ENCODE measurements at regions not wholly inside any gene's neighbourhood (a gene's known extent, or its start where the extent isn't known, plus 50 kb on each side); places are given as distances from the start of the nearest gene placed in this dataset.

GRCh38 chr5:92889140-92889539 lies 691.9 kb downstream of the NR2F1-AS1 start:
- DNase-seq (ENCODE audit: low spot score), result no peak
- Histone ChIP-seq H3K36me3 (ENCODE audit: insufficient read depth, low read length) (no peaks in the 10 kb centered on the region), H4K20me1 (ENCODE audit: insufficient read depth, low read length) (no peaks in the 10 kb centered on the region), H3K4me1 (ENCODE audit: insufficient read depth, low read length, poor library complexity, severe bottlenecking) (no peaks in the 10 kb centered on the region), H3K4me3 (ENCODE audit: low read depth, low read length, poor library complexity, severe bottlenecking) (no peak overlapping the region), H3K9me2 (ENCODE audit: insufficient read depth, low read length) (no peaks in the 10 kb centered on the region), H2AFZ (ENCODE audit: low read length) (no peak overlapping the region), H3K4me2 (ENCODE audit: low read length) (no peak overlapping the region), H3K9me3 (ENCODE audit: low read length) (no peaks in the 10 kb centered on the region), H3K79me2 (ENCODE audit: insufficient read depth, low read depth, low read length) (no peaks in the 10 kb centered on the region), H3K27ac (ENCODE audit: low read depth, low read length, poor library complexity, severe bottlenecking) (no peak overlapping the region)
- TF ChIP-seq EZH2phosphoT487 (IDR thresholded peaks at IDR 0.05; ENCODE audit: borderline replicate concordance, low read depth, low read length) (no peak), CTCF (conservative IDR thresholded peaks at IDR 0.05; ENCODE audit: low read length) (no peak)
- intact Hi-C loops (cut with micrococcal nuclease; ENCODE audit: unreplicated experiment), result no loop called here
- ChIA-PET CTCF (ENCODE audit: unreplicated experiment) (no interaction called here), POLR2A (interaction anchor here (0.6 kb wide), 1 partner anchor 9 kb away, joined by 3 read pairs; no protein-coding TSS in a partner anchor)
- BruUV-seq (replicated peaks), result no TSS peak

- H3K4me1 ChIP-seq (ENCODE audit: insufficient read depth, low read length, poor library complexity, severe bottlenecking), result no peaks in the 10 kb centered on the region
- no peaks in the 10 kb centered on the region for H3K9me2 ChIP-seq (ENCODE audit: insufficient read depth, low read length)
- no peaks in the 10 kb centered on the region for H3K36me3 ChIP-seq (ENCODE audit: insufficient read depth, low read length)
- BruUV-seq (replicated peaks), result no TSS peak
- no peak overlapping the region for H3K27ac ChIP-seq (ENCODE audit: low read depth, low read length, poor library complexity, severe bottlenecking)
- no peak overlapping the region for H2AFZ ChIP-seq (ENCODE audit: low read length)
- TF ChIP-seq CTCF (conservative IDR thresholded peaks at IDR 0.05; ENCODE audit: low read length) (no peak), EZH2phosphoT487 (IDR thresholded peaks at IDR 0.05; ENCODE audit: borderline replicate concordance, low read depth, low read length) (no peak)
- H3K9me3 ChIP-seq (ENCODE audit: low read length), result no peaks in the 10 kb centered on the region
- intact Hi-C loops (cut with micrococcal nuclease; ENCODE audit: unreplicated experiment), result no loop called here
- ChIA-PET CTCF (ENCODE audit: unreplicated experiment) (no interaction called here), POLR2A (interaction anchor here (1.2 kb wide), 1 partner anchor 12 kb away, joined by 4 read pairs; no protein-coding TSS in a partner anchor)
- H3K4me3 ChIP-seq (ENCODE audit: low read depth, low read length, poor library complexity, severe bottlenecking), result no peak overlapping the region
- no peak overlapping the region for H3K4me2 ChIP-seq (ENCODE audit: low read length)
- DNase-seq (ENCODE audit: low spot score), result no peak
- no peaks in the 10 kb centered on the region for H3K79me2 ChIP-seq (ENCODE audit: insufficient read depth, low read depth, low read length)
- H4K20me1 ChIP-seq (ENCODE audit: insufficient read depth, low read length), result no peaks in the 10 kb centered on the region
Measured at GRCh38 chr5:92887254-92887653, 693.8 kb downstream of the NR2F1-AS1 start.

- Histone ChIP-seq H3K79me2 (ENCODE audit: insufficient read depth, low read depth, low read length) (no peaks in the 10 kb centered on the region), H3K4me1 (ENCODE audit: insufficient read depth, low read length, poor library complexity, severe bottlenecking) (no peaks in the 10 kb centered on the region), H3K4me3 (ENCODE audit: low read depth, low read length, poor library complexity, severe bottlenecking) (no peak overlapping the region), H3K4me2 (ENCODE audit: low read length) (no peak overlapping the region), H3K9me2 (ENCODE audit: insufficient read depth, low read length) (no peaks in the 10 kb centered on the region), H2AFZ (ENCODE audit: low read length) (no peak overlapping the region), H3K9me3 (ENCODE audit: low read length) (no peaks in the 10 kb centered on the region), H4K20me1 (ENCODE audit: insufficient read depth, low read length) (no peaks in the 10 kb centered on the region), H3K36me3 (ENCODE audit: insufficient read depth, low read length) (no peaks in the 10 kb centered on the region), H3K27ac (ENCODE audit: low read depth, low read length, poor library complexity, severe bottlenecking) (no peak overlapping the region)
- no peak for TF ChIP-seq CTCF (conservative IDR thresholded peaks at IDR 0.05; ENCODE audit: low read length)
- TF ChIP-seq EZH2phosphoT487 (IDR thresholded peaks at IDR 0.05; ENCODE audit: borderline replicate concordance, low read depth, low read length), result no peak
- BruUV-seq (replicated peaks), result no TSS peak
- POLR2A ChIA-PET, result interaction anchor here (1.2 kb wide), 1 partner anchor 12 kb away, joined by 4 read pairs; no protein-coding TSS in a partner anchor
- DNase-seq (ENCODE audit: low spot score), result no peak
- intact Hi-C loops (cut with micrococcal nuclease; ENCODE audit: unreplicated experiment), result no loop called here
- CTCF ChIA-PET (ENCODE audit: unreplicated experiment), result no interaction called here
Measured at GRCh38 chr5:92886751-92887150, 694.3 kb downstream of the NR2F1-AS1 start.

Data from OCI-LY7 (cell line).